GM23338 (cell line): ENCODE measurements at regions not wholly inside any gene's neighbourhood (a gene's known extent, or its start where the extent isn't known, plus 50 kb on each side); places are given as distances from the start of the nearest gene placed in this dataset.

ENCODE experiments used
- ATAC-seq: fragments of 200-7000 bp; cut with Tn5 transposase; 3 replicates; pipeline ENCODE4 v1.9.1; 2020
- DNase-seq: peaks from one replicate; pipeline ENCODE4 v3.0.0-alpha.2; 2015; ENCODE audit warnings: low spot score
- H2AFZ ChIP-seq: fragments of 200-600 bp; sonication (generic); 2 replicates; pipeline ENCODE4 v1.8.0; 2016; ENCODE audit warnings: antibody characterized with exemption, mild to moderate bottlenecking, moderate library complexity
- H3F3A ChIP-seq: fragments of 200-600 bp; sonication (generic); replicated peaks from 2 replicates; pipeline ENCODE4 v1.8.0; 2017; ENCODE audit warnings: antibody characterized with exemption, mixed run types, low read depth
- H3K27ac ChIP-seq: fragments of 200-600 bp; sonication (generic); 2 replicates; pipeline ENCODE4 v1.6.1; 2016; ENCODE audit warnings: low read depth
- H3K27me3 ChIP-seq: fragments of 200-600 bp; sonication (generic); 2 replicates; pipeline ENCODE4 v1.8.0; 2016; ENCODE audit warnings: mild to moderate bottlenecking, mixed run types, moderate library complexity; ENCODE audit not compliant: insufficient read depth
- H3K36me3 ChIP-seq: fragments of 200-600 bp; sonication (generic); 2 replicates; pipeline ENCODE4 v1.8.0; 2016; ENCODE audit warnings: mild to moderate bottlenecking; ENCODE audit not compliant: insufficient read depth
- H3K4me1 ChIP-seq: fragments of 200-600 bp; sonication (generic); 2 replicates; pipeline ENCODE4 v1.8.0; 2016; ENCODE audit warnings: mild to moderate bottlenecking, moderate library complexity; ENCODE audit not compliant: insufficient read depth
- H3K4me2 ChIP-seq: fragments of 200-600 bp; sonication (generic); 2 replicates; pipeline ENCODE4 v1.7.1; 2017; ENCODE audit warnings: mixed run types
- H3K4me3 ChIP-seq: fragments of 200-600 bp; sonication (generic); 2 replicates; pipeline ENCODE4 v1.6.1; 2016; ENCODE audit warnings: mixed run types
- H3K79me2 ChIP-seq: fragments of 200-600 bp; sonication (generic); replicated peaks from 2 replicates; pipeline ENCODE4 v1.8.0; 2017; ENCODE audit warnings: mild to moderate bottlenecking; ENCODE audit not compliant: insufficient read depth
- H3K9me2 ChIP-seq: fragments of 200-600 bp; sonication (generic); 2 replicates; pipeline ENCODE4 v1.8.0; 2017; ENCODE audit not compliant: insufficient read depth
- H4K20me1 ChIP-seq: fragments of 200-600 bp; sonication (generic); replicated peaks from 2 replicates; pipeline ENCODE4 v1.8.0; 2017; ENCODE audit warnings: mild to moderate bottlenecking; ENCODE audit not compliant: insufficient read depth
- H3K27ac Mint-ChIP-seq: 2 replicates; pipeline ENCODE4 v1.8.0; 2020; ENCODE audit warnings: inconsistent platforms, mild to moderate bottlenecking, moderate library complexity, mixed read lengths
- H3K27me3 Mint-ChIP-seq: 3 replicates; pipeline ENCODE4 v1.8.0; 2022; ENCODE audit warnings: low read depth, mild to moderate bottlenecking, moderate library complexity, mixed read lengths, inconsistent platforms; ENCODE audit not compliant: insufficient read depth, poor library complexity
- H3K36me3 Mint-ChIP-seq: 3 replicates; pipeline ENCODE4 v1.8.0; 2021; ENCODE audit warnings: low read depth, mild to moderate bottlenecking, inconsistent platforms, moderate library complexity, mixed read lengths
- H3K4me1 Mint-ChIP-seq: 3 replicates; pipeline ENCODE4 v1.8.0; 2020; ENCODE audit warnings: mild to moderate bottlenecking, inconsistent platforms, mixed read lengths
- H3K4me3 Mint-ChIP-seq: 3 replicates; pipeline ENCODE4 v1.8.0; 2021; ENCODE audit warnings: moderate library complexity, mild to moderate bottlenecking, inconsistent platforms, mixed read lengths
- H3K9me3 Mint-ChIP-seq: 3 replicates; pipeline ENCODE4 v1.8.0; 2020; ENCODE audit warnings: moderate library complexity, mild to moderate bottlenecking, inconsistent platforms, mixed read lengths
- CREB1 ChIP-seq: fragments of 250-450 bp; sonication (Bioruptor Pico); IDR thresholded peaks from 2 replicates; pipeline ENCODE4 v1.5.0; 2020; ENCODE audit warnings: low read depth, mild to moderate bottlenecking, moderate library complexity
- CTCF ChIP-seq, 2 experiments: fragments of 200-600 bp in 1 of 2; sonication (generic) in 1 of 2; conservative IDR thresholded peaks; 2 replicates each; pipeline versions ENCODE4 v1.5.1 to v1.6.1; 2016 to 2017; ENCODE audit warnings: antibody characterized with exemption in 2 of 2, low read depth in 2 of 2, mild to moderate bottlenecking in 2 of 2, moderate library complexity in 1 of 2
- EZH2 ChIP-seq: fragments of 200-600 bp; sonication (generic); IDR thresholded peaks from one replicate; pipeline ENCODE4 v1.8.0; 2017; ENCODE audit warnings: antibody characterized with exemption, mild to moderate bottlenecking, low read depth; ENCODE audit not compliant: unreplicated experiment
- EZH2phosphoT487 ChIP-seq: fragments of 200-600 bp; sonication (generic); IDR thresholded peaks from one replicate; pipeline ENCODE4 v1.8.1; 2018; ENCODE audit warnings: antibody characterized with exemption; ENCODE audit not compliant: unreplicated experiment
- JUNB ChIP-seq: IDR thresholded peaks from one replicate; pipeline ENCODE4 v1.6.1; 2016; ENCODE audit warnings: antibody characterized with exemption; ENCODE audit not compliant: unreplicated experiment
- NANOG ChIP-seq: IDR thresholded peaks from 2 replicates; pipeline ENCODE4 v1.6.1; 2016; ENCODE audit warnings: antibody characterized with exemption, borderline replicate concordance
- STAT1 ChIP-seq: IDR thresholded peaks from one replicate; pipeline ENCODE4 v1.6.1; 2016; ENCODE audit warnings: antibody characterized with exemption; ENCODE audit not compliant: unreplicated experiment
- ZNF114 ChIP-seq: fragments of 250-450 bp; sonication (Bioruptor Pico); IDR thresholded peaks from 2 replicates; pipeline ENCODE4 v1.5.0; 2020; ENCODE audit warnings: mild to moderate bottlenecking, moderate library complexity
- ZNF331 ChIP-seq: fragments of 250-450 bp; sonication (Bioruptor Pico); IDR thresholded peaks from 2 replicates; pipeline ENCODE4 v1.5.0; 2020; ENCODE audit warnings: low read depth, mild to moderate bottlenecking, moderate library complexity
- TF ChIP-seq, protein P1 (sequence below): IDR thresholded peaks from one replicate; pipeline ENCODE4 v1.6.1; 2018; ENCODE audit warnings: antibody characterized with exemption; ENCODE audit not compliant: unreplicated experiment
- TF ChIP-seq, protein P2 (sequence below): IDR thresholded peaks from 2 replicates; pipeline ENCODE4 v1.6.1; 2016; ENCODE audit warnings: antibody characterized with exemption
- TF ChIP-seq, protein P3 (sequence below): fragments of 250-450 bp; sonication (Bioruptor Pico); IDR thresholded peaks from 2 replicates; pipeline ENCODE4 v1.5.0; 2020; ENCODE audit warnings: mild to moderate bottlenecking, moderate library complexity

DNA sequence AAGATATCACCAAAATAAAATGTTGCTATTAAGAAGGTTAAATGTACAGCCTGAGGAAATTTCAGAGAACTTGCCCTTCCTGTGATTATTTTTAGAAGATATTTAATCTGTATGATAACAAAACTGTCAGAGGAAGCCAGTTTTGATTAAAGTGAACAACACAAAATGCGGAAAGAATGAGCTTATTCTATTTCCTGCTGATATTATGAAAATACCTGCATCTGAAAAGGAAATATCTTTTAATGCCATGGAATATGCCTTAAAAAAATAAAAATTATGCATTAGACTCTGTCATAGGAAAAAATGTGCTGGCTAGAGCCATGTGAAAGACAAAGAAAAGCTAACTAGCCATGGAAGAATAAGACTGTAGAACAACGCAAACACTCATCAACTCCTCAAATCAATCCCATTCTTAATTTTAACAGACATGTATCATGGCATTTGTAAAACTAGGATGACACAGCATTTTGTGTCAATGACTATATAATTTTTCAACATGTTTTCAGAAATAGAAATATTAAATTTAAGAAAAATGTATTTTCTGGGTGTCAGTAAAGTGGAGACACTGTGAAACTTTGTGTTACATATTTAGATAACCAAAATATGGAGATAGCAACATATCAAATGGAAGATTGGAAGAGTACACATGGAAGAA, 1768.2 kb downstream of the SUCLG1 start:
- no peaks in the 10 kb centered on the region for H3K27me3 ChIP-seq
- no peaks in the 10 kb centered on the region for H3K9me2 ChIP-seq
- Mint-ChIP-seq H3K4me1 (no peaks in the 10 kb centered on the region), H3K36me3 (no peaks in the 10 kb centered on the region), H3K27ac (no peak overlapping the region), H3K4me3 (no peak overlapping the region), H3K27me3 (no peaks in the 10 kb centered on the region), H3K9me3 (peaks cover 3% of the 10 kb centered on the region; the same call in 1 of the 3 replicates)
- H3K79me2 ChIP-seq: no peaks in the 10 kb centered on the region
- no peaks in the 10 kb centered on the region for H3K4me1 ChIP-seq
- H2AFZ ChIP-seq: no peak overlapping the region
- H4K20me1 ChIP-seq: no peaks in the 10 kb centered on the region
- TF ChIP-seq CREB1 (CRISPR knock-in tag) (no peak), EZH2phosphoT487 (no peak), JUNB (no peak), STAT1 (no peak), ZNF114 (no peak), ZNF331 (CRISPR knock-in tag) (no peak), CTCF (conservative IDR thresholded peaks at IDR 0.05; ENCODE audit: low read depth in 2 of 2) (no peak), EZH2 (no peak), NANOG (no peak)
- TF ChIP-seq, protein P1, sequence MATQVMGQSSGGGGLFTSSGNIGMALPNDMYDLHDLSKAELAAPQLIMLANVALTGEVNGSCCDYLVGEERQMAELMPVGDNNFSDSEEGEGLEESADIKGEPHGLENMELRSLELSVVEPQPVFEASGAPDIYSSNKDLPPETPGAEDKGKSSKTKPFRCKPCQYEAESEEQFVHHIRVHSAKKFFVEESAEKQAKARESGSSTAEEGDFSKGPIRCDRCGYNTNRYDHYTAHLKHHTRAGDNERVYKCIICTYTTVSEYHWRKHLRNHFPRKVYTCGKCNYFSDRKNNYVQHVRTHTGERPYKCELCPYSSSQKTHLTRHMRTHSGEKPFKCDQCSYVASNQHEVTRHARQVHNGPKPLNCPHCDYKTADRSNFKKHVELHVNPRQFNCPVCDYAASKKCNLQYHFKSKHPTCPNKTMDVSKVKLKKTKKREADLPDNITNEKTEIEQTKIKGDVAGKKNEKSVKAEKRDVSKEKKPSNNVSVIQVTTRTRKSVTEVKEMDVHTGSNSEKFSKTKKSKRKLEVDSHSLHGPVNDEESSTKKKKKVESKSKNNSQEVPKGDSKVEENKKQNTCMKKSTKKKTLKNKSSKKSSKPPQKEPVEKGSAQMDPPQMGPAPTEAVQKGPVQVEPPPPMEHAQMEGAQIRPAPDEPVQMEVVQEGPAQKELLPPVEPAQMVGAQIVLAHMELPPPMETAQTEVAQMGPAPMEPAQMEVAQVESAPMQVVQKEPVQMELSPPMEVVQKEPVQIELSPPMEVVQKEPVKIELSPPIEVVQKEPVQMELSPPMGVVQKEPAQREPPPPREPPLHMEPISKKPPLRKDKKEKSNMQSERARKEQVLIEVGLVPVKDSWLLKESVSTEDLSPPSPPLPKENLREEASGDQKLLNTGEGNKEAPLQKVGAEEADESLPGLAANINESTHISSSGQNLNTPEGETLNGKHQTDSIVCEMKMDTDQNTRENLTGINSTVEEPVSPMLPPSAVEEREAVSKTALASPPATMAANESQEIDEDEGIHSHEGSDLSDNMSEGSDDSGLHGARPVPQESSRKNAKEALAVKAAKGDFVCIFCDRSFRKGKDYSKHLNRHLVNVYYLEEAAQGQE: no peak
- TF ChIP-seq, protein P2, sequence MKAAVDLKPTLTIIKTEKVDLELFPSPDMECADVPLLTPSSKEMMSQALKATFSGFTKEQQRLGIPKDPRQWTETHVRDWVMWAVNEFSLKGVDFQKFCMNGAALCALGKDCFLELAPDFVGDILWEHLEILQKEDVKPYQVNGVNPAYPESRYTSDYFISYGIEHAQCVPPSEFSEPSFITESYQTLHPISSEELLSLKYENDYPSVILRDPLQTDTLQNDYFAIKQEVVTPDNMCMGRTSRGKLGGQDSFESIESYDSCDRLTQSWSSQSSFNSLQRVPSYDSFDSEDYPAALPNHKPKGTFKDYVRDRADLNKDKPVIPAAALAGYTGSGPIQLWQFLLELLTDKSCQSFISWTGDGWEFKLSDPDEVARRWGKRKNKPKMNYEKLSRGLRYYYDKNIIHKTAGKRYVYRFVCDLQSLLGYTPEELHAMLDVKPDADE: no peak
- TF ChIP-seq, protein P3, sequence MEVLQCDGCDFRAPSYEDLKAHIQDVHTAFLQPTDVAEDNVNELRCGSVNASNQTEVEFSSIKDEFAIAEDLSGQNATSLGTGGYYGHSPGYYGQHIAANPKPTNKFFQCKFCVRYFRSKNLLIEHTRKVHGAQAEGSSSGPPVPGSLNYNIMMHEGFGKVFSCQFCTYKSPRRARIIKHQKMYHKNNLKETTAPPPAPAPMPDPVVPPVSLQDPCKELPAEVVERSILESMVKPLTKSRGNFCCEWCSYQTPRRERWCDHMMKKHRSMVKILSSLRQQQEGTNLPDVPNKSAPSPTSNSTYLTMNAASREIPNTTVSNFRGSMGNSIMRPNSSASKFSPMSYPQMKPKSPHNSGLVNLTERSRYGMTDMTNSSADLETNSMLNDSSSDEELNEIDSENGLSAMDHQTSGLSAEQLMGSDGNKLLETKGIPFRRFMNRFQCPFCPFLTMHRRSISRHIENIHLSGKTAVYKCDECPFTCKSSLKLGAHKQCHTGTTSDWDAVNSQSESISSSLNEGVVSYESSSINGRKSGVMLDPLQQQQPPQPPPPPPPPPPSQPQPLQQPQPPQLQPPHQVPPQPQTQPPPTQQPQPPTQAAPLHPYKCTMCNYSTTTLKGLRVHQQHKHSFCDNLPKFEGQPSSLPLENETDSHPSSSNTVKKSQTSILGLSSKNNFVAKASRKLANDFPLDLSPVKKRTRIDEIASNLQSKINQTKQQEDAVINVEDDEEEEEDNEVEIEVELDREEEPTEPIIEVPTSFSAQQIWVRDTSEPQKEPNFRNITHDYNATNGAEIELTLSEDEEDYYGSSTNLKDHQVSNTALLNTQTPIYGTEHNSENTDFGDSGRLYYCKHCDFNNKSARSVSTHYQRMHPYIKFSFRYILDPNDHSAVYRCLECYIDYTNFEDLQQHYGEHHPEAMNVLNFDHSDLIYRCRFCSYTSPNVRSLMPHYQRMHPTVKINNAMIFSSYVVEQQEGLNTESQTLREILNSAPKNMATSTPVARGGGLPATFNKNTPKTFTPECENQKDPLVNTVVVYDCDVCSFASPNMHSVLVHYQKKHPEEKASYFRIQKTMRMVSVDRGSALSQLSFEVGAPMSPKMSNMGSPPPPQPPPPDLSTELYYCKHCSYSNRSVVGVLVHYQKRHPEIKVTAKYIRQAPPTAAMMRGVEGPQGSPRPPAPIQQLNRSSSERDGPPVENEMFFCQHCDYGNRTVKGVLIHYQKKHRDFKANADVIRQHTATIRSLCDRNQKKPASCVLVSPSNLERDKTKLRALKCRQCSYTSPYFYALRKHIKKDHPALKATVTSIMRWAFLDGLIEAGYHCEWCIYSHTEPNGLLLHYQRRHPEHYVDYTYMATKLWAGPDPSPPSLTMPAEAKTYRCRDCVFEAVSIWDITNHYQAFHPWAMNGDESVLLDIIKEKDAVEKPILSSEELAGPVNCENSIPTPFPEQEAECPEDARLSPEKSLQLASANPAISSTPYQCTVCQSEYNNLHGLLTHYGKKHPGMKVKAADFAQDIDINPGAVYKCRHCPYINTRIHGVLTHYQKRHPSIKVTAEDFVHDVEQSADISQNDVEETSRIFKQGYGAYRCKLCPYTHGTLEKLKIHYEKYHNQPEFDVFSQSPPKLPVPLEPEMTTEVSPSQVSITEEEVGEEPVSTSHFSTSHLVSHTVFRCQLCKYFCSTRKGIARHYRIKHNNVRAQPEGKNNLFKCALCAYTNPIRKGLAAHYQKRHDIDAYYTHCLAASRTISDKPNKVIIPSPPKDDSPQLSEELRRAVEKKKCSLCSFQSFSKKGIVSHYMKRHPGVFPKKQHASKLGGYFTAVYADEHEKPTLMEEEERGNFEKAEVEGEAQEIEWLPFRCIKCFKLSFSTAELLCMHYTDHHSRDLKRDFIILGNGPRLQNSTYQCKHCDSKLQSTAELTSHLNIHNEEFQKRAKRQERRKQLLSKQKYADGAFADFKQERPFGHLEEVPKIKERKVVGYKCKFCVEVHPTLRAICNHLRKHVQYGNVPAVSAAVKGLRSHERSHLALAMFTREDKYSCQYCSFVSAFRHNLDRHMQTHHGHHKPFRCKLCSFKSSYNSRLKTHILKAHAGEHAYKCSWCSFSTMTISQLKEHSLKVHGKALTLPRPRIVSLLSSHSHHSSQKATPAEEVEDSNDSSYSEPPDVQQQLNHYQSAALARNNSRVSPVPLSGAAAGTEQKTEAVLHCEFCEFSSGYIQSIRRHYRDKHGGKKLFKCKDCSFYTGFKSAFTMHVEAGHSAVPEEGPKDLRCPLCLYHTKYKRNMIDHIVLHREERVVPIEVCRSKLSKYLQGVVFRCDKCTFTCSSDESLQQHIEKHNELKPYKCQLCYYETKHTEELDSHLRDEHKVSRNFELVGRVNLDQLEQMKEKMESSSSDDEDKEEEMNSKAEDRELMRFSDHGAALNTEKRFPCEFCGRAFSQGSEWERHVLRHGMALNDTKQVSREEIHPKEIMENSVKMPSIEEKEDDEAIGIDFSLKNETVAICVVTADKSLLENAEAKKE (CRISPR knock-in tag): no peak
- ATAC-seq (no peak), DNase-seq (no peak)
- H3K36me3 ChIP-seq: no peaks in the 10 kb centered on the region
- H3F3A ChIP-seq: no peaks in the 10 kb centered on the region
- H3K4me2 ChIP-seq: no peak overlapping the region
- no peak overlapping the region for H3K27ac ChIP-seq
- H3K4me3 ChIP-seq: no peak overlapping the region
